ENCODE measurements at regions not wholly inside any gene's neighbourhood (a gene's known extent, or its start where the extent isn't known, plus 50 kb on each side); places are given as distances from the start of the nearest gene placed in this dataset.

DNA sequence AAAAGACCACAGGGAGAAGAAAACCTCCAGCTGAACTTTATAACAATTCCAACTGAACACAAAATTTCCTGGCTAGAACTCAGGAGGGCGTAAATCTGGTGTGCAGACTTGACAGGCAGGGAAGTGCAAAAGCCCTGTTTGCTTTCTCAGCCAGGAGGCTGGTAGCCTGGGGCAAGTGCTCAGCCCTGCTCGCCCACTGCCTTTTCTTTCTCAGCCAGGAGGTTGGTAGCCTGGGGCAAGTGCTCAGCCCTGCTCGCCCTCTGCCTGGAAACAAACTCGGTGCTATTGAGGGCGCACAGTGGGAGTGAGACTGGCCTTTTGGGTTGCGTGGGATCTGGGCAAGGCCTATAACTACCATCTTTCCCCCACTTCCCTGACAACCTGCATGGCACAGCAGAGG, 275.4 kb upstream of the MAOA start:
- no peaks in the 10 kb centered on the region for H3K27me3 Mint-ChIP-seq (ENCODE audit: insufficient read depth, unreplicated experiment)
- POLR2A ChIA-PET = no interaction called here

DNA sequence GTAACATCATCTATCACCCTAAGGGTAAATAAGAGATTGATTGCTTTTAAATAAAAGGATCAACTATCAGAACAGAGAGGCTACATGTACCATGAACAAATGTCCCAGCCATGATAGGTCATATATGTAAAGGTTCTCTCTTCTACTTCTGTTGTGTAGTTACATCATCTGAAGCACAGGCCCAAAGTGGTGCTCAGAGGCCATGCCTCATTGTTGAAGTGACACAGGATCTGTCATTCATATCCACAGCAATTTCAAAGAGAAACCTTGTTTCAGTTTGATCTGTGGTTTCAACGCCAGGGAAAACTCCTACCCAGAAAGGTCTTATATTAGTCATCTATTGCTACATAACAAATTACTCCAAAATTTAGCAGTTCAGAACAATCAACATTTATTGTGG, 269.2 kb upstream of the MAOA start:
- Mint-ChIP-seq H3K27ac (ENCODE audit: unreplicated experiment) (no peak overlapping the region), H3K4me3 (ENCODE audit: unreplicated experiment) (no peak overlapping the region), H3K27me3 (ENCODE audit: insufficient read depth, unreplicated experiment) (no peaks in the 10 kb centered on the region), H3K9me3 (ENCODE audit: unreplicated experiment) (no peaks in the 10 kb centered on the region), H3K36me3 (ENCODE audit: insufficient read depth, unreplicated experiment) (no peaks in the 10 kb centered on the region), H3K4me1 (ENCODE audit: low read depth, unreplicated experiment) (no peaks in the 10 kb centered on the region)
- CTCF ChIA-PET = no interaction called here
- DNase-seq = no peak
- intact Hi-C loops (cut with micrococcal nuclease; ENCODE audit: unreplicated experiment) = no loop called here
- POLR2A ChIA-PET = no interaction called here
- no peaks in the 10 kb centered on the region for H3K27me3 ChIP-seq (replicated peaks; ENCODE audit: control insufficient read depth, insufficient read depth, low read length)
- H3K36me3 ChIP-seq (ENCODE audit: control insufficient read depth, insufficient read depth, low read length) = no peaks in the 10 kb centered on the region
- H3K9me3 ChIP-seq = no peaks in the 10 kb centered on the region
- H3K4me3 ChIP-seq (ENCODE audit: low read depth, low read length) = no peak overlapping the region
- no TSS peak for BruUV-seq (replicated peaks)
- TF ChIP-seq, protein P1, sequence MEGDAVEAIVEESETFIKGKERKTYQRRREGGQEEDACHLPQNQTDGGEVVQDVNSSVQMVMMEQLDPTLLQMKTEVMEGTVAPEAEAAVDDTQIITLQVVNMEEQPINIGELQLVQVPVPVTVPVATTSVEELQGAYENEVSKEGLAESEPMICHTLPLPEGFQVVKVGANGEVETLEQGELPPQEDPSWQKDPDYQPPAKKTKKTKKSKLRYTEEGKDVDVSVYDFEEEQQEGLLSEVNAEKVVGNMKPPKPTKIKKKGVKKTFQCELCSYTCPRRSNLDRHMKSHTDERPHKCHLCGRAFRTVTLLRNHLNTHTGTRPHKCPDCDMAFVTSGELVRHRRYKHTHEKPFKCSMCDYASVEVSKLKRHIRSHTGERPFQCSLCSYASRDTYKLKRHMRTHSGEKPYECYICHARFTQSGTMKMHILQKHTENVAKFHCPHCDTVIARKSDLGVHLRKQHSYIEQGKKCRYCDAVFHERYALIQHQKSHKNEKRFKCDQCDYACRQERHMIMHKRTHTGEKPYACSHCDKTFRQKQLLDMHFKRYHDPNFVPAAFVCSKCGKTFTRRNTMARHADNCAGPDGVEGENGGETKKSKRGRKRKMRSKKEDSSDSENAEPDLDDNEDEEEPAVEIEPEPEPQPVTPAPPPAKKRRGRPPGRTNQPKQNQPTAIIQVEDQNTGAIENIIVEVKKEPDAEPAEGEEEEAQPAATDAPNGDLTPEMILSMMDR (IDR thresholded peaks at IDR 0.05; ENCODE audit: insufficient read depth in 1 of 2, low read depth in 1 of 2, low read length in 1 of 2, severe bottlenecking in 1 of 2, unreplicated experiment in 1 of 2) = no peak
- no peaks in the 10 kb centered on the region for H3K4me1 ChIP-seq

More for the DNA sequence above, 275.4 kb upstream of the MAOA start:
- TF ChIP-seq, protein P1 (IDR thresholded peaks at IDR 0.05; ENCODE audit: insufficient read depth in 1 of 2, low read depth in 1 of 2, low read length in 1 of 2, severe bottlenecking in 1 of 2, unreplicated experiment in 1 of 2) = no peak
- H3K4me3 ChIP-seq (ENCODE audit: low read depth, low read length) = no peak overlapping the region
- Mint-ChIP-seq H3K27ac (ENCODE audit: unreplicated experiment) (no peak overlapping the region), H3K36me3 (ENCODE audit: insufficient read depth, unreplicated experiment) (no peaks in the 10 kb centered on the region), H3K4me1 (ENCODE audit: low read depth, unreplicated experiment) (no peaks in the 10 kb centered on the region), H3K4me3 (ENCODE audit: unreplicated experiment) (no peak overlapping the region), H3K9me3 (ENCODE audit: unreplicated experiment) (no peaks in the 10 kb centered on the region)
- BruUV-seq (replicated peaks) = no TSS peak
- H3K27me3 ChIP-seq (replicated peaks; ENCODE audit: control insufficient read depth, insufficient read depth, low read length) = no peaks in the 10 kb centered on the region
- H3K9me3 ChIP-seq = no peaks in the 10 kb centered on the region
- no peaks in the 10 kb centered on the region for H3K36me3 ChIP-seq (ENCODE audit: control insufficient read depth, insufficient read depth, low read length)
- CTCF ChIA-PET = no interaction called here
- DNase-seq = no peak
- no peaks in the 10 kb centered on the region for H3K4me1 ChIP-seq
- intact Hi-C loops (cut with micrococcal nuclease; ENCODE audit: unreplicated experiment) = no loop called here

DNA sequence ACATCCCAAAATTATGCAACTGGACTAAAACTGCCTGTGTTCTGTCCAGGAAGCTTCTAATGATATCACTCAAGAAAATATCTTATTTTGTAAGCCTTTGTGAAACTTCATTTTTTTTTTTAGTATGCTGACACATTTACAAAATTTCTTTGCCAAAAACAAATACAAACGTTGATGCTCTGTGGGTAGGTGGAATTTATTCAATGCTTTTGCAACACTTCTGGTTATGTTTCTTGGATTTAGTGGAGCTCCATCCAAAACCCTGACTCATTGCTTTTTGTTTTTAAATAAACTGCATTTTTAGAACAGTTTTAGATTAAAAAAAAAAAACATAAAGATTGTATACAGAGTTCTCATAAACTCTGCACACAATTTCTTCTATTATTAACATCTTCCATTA, 250.9 kb upstream of the MAOA start:
- Mint-ChIP-seq H3K36me3 (ENCODE audit: insufficient read depth, unreplicated experiment) (no peaks in the 10 kb centered on the region), H3K9me3 (ENCODE audit: unreplicated experiment) (no peaks in the 10 kb centered on the region)

More for the DNA sequence above, 250.9 kb upstream of the MAOA start:
- Histone ChIP-seq H3K4me1 (no peaks in the 10 kb centered on the region), H3K4me3 (ENCODE audit: low read depth, low read length) (no peak overlapping the region), H3K36me3 (ENCODE audit: control insufficient read depth, insufficient read depth, low read length) (no peaks in the 10 kb centered on the region), H3K9me3 (no peaks in the 10 kb centered on the region), H3K27me3 (replicated peaks; ENCODE audit: control insufficient read depth, insufficient read depth, low read length) (no peaks in the 10 kb centered on the region)
- no peak overlapping the region for H3K4me3 Mint-ChIP-seq (ENCODE audit: unreplicated experiment)
- no peak for DNase-seq
- TF ChIP-seq, protein P1 (IDR thresholded peaks at IDR 0.05; ENCODE audit: insufficient read depth in 1 of 2, low read depth in 1 of 2, low read length in 1 of 2, severe bottlenecking in 1 of 2, unreplicated experiment in 1 of 2) = no peak
- no peaks in the 10 kb centered on the region for H3K4me1 Mint-ChIP-seq (ENCODE audit: low read depth, unreplicated experiment)
- intact Hi-C loops (cut with micrococcal nuclease; ENCODE audit: unreplicated experiment) = no loop called here
- BruUV-seq (replicated peaks) = no TSS peak
- H3K27me3 Mint-ChIP-seq (ENCODE audit: insufficient read depth, unreplicated experiment) = no peaks in the 10 kb centered on the region
- H3K27ac Mint-ChIP-seq (ENCODE audit: unreplicated experiment) = no peak overlapping the region
- ChIA-PET POLR2A (no interaction called here), CTCF (no interaction called here)

Measured in Caco-2 (cell line).